Transverse colon (tissue), 3 donors: ENCODE measurements at regions not wholly inside any gene's neighbourhood (a gene's known extent, or its start where the extent isn't known, plus 50 kb on each side); places are given as distances from the start of the nearest gene placed in this dataset.
"Not testable (repeated sequence)": the region's sequence is repeated elsewhere in the genome, so short reads cannot be mapped to it uniquely, and the experiment has no call there.

Experiments used
- CTCF ChIP-seq, 5 experiments: fragments of 200-600 bp in 3 of 5; fragments of 450-650 bp in 2 of 5; sonication (generic) in 3 of 5; IDR thresholded peaks; 1 replicate in 2 of 5; 2 replicates in 3 of 5; pipeline ENCODE4 v1.5.1; 2016 to 2017; ENCODE audit warnings: antibody characterized with exemption in 5 of 5, inconsistent platforms in 3 of 5, mild to moderate bottlenecking in 2 of 5, moderate library complexity in 1 of 5
- EP300 ChIP-seq: sonication (generic); formaldehyde crosslinking; IDR thresholded peaks from one replicate; pipeline ENCODE4 v1.6.1; 2017; ENCODE audit warnings: antibody characterized with exemption, low read depth
- POLR2A ChIP-seq: fragments of 450-650 bp; IDR thresholded peaks from one replicate; pipeline ENCODE4 v1.6.1; 2016; ENCODE audit warnings: antibody characterized with exemption, mild to moderate bottlenecking, moderate library complexity

- TF ChIP-seq POLR2A; CTCF (IDR thresholded peaks at IDR 0.05); EP300: not testable (repeated sequence)
Measured at GRCh38 chr2:142545999-142546398, 331.5 kb upstream of the KYNU start.
